SK-N-SH treated with all-trans-retinoic acid at 6 μM for 48 hours (cell line): ENCODE measurements at regions not wholly inside any gene's neighbourhood (a gene's known extent, or its start where the extent isn't known, plus 50 kb on each side); places are given as distances from the start of the nearest gene placed in this dataset.

Experiments
- ATAC-seq: fragments of 200-7000 bp; cut with Tn5 transposase; 3 replicates; pipeline ENCODE4 v1.9.1; 2020; ENCODE audit warnings: mild to moderate bottlenecking, moderate library complexity
- ARNTL ChIP-seq: fragments of 450-650 bp; formaldehyde crosslinking; IDR thresholded peaks from 2 replicates; pipeline ENCODE4 v1.5.0; 2020; ENCODE audit warnings: low read depth, mild to moderate bottlenecking, moderate library complexity, borderline replicate concordance
- BACH2 ChIP-seq: fragments of 250-450 bp; sonication (Bioruptor Pico); IDR thresholded peaks from 2 replicates; pipeline ENCODE4 v1.9.0; 2021; ENCODE audit warnings: mild to moderate bottlenecking, borderline replicate concordance
- CSDC2 ChIP-seq: fragments of 250-450 bp; sonication (Bioruptor Pico); IDR thresholded peaks from 2 replicates; pipeline ENCODE4 v1.5.0; 2020; ENCODE audit warnings: mild to moderate bottlenecking, moderate library complexity
- ESRRG ChIP-seq: fragments of 250-450 bp; sonication (Bioruptor Pico); IDR thresholded peaks from 2 replicates; pipeline ENCODE4 v1.6.1; 2021; ENCODE audit warnings: mild to moderate bottlenecking
- GLIS3 ChIP-seq: fragments of 250-450 bp; sonication (Bioruptor Pico); IDR thresholded peaks from 2 replicates; pipeline ENCODE4 v1.5.0; 2020; ENCODE audit warnings: mild to moderate bottlenecking, moderate library complexity
- ISL1 ChIP-seq: fragments of 250-450 bp; sonication (Bioruptor Pico); IDR thresholded peaks from 2 replicates; pipeline ENCODE4 v2.1.2; 2022; ENCODE audit warnings: mild to moderate bottlenecking, moderate library complexity
- OSR1 ChIP-seq: fragments of 250-450 bp; sonication (Bioruptor Pico); IDR thresholded peaks from 2 replicates; pipeline ENCODE4 v1.8.0; 2022; ENCODE audit warnings: moderate library complexity, mild to moderate bottlenecking, inconsistent platforms
- PPARA ChIP-seq: fragments of 250-450 bp; sonication (Bioruptor Pico); IDR thresholded peaks from 2 replicates; pipeline ENCODE4 v1.5.0; 2020; ENCODE audit warnings: mild to moderate bottlenecking, borderline replicate concordance
- RARB ChIP-seq: fragments of 250-450 bp; sonication (Bioruptor Pico); IDR thresholded peaks from 2 replicates; pipeline ENCODE4 v1.8.0; 2021; ENCODE audit warnings: mild to moderate bottlenecking, moderate library complexity
- SNAI2 ChIP-seq: fragments of 250-450 bp; sonication (Bioruptor Pico); IDR thresholded peaks from 2 replicates; pipeline ENCODE4 v1.5.0; 2020; ENCODE audit warnings: mild to moderate bottlenecking, moderate library complexity
- TCF4 ChIP-seq: fragments of 250-450 bp; sonication (Bioruptor Pico); IDR thresholded peaks from 2 replicates; pipeline ENCODE4 v1.8.0; 2021; ENCODE audit warnings: mild to moderate bottlenecking, moderate library complexity, borderline replicate concordance
- TOX ChIP-seq: fragments of 250-450 bp; sonication (Bioruptor Pico); IDR thresholded peaks from 2 replicates; pipeline ENCODE4 v1.8.0; 2021; ENCODE audit warnings: mild to moderate bottlenecking, moderate library complexity, borderline replicate concordance
- ZFP3 ChIP-seq: fragments of 250-450 bp; sonication (Bioruptor Pico); IDR thresholded peaks from 2 replicates; pipeline ENCODE4 v1.5.0; 2020; ENCODE audit warnings: mild to moderate bottlenecking, moderate library complexity
- ZFP30 ChIP-seq: fragments of 450-650 bp; formaldehyde crosslinking; IDR thresholded peaks from 2 replicates; pipeline ENCODE4 v1.5.0; 2022; ENCODE audit warnings: mild to moderate bottlenecking, moderate library complexity
- ZNF565 ChIP-seq: fragments of 450-650 bp; formaldehyde crosslinking; conservative IDR thresholded peaks from 2 replicates; pipeline ENCODE4 v1.5.0; 2020; ENCODE audit warnings: low read depth, mild to moderate bottlenecking, moderate library complexity
- ZNF70 ChIP-seq: fragments of 450-650 bp; formaldehyde crosslinking; IDR thresholded peaks from 2 replicates; pipeline ENCODE4 v1.5.0; 2020; ENCODE audit warnings: mild to moderate bottlenecking, moderate library complexity
- TF ChIP-seq, protein P1 (sequence below): fragments of 250-450 bp; sonication (Bioruptor Pico); IDR thresholded peaks from 2 replicates; pipeline ENCODE4 v1.5.1; 2020; ENCODE audit warnings: low read depth, mild to moderate bottlenecking, moderate library complexity
- TF ChIP-seq, protein P2 (sequence below): fragments of 250-450 bp; sonication (Bioruptor Pico); IDR thresholded peaks from 2 replicates; pipeline ENCODE4 v1.5.1; 2021; ENCODE audit warnings: mild to moderate bottlenecking, moderate library complexity
- TF ChIP-seq, protein P3 (sequence below): fragments of 250-450 bp; sonication (Bioruptor Pico); IDR thresholded peaks from 2 replicates; pipeline ENCODE4 v1.8.0; 2021; ENCODE audit warnings: low read depth, mild to moderate bottlenecking, moderate library complexity, borderline replicate concordance
- TF ChIP-seq, protein P4 (sequence below): fragments of 250-450 bp; sonication (Bioruptor Pico); IDR thresholded peaks from 2 replicates; pipeline ENCODE4 v1.5.0; 2020; ENCODE audit warnings: mild to moderate bottlenecking, moderate library complexity

DNA sequence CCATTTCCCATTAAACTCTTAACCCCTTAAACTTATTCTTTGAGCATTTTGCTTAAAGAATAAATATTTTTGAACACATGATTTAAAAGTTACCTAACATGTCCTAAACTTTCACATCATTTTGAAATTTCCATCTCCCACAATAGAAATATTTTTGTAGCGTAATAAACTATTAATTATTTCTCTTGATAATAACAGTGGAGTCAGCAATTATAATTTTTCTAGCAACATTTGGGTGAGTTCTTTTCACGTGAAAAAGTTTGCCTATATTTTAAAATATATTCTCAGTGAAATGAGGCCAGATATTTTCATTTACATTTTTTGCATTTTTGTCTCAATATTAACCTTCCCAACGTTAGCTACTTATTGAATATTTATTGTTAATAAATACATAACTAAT, 320.4 kb upstream of the CRIM1 start:
- no peak for ATAC-seq
- TF ChIP-seq, protein P1, sequence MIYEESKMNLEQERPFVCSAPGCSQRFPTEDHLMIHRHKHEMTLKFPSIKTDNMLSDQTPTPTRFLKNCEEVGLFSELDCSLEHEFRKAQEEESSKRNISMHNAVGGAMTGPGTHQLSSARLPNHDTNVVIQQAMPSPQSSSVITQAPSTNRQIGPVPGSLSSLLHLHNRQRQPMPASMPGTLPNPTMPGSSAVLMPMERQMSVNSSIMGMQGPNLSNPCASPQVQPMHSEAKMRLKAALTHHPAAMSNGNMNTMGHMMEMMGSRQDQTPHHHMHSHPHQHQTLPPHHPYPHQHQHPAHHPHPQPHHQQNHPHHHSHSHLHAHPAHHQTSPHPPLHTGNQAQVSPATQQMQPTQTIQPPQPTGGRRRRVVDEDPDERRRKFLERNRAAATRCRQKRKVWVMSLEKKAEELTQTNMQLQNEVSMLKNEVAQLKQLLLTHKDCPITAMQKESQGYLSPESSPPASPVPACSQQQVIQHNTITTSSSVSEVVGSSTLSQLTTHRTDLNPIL (CRISPR knock-in tag): no peak
- no peak for TF ChIP-seq ZNF70 (CRISPR knock-in tag)
- no peak for TF ChIP-seq TCF4 (CRISPR knock-in tag)
- TF ChIP-seq ISL1: no peak
- no peak for TF ChIP-seq BACH2 (CRISPR knock-in tag)
- no peak for TF ChIP-seq ZFP30 (CRISPR knock-in tag)
- no peak for TF ChIP-seq SNAI2 (CRISPR knock-in tag)
- no peak for TF ChIP-seq PPARA (CRISPR knock-in tag)
- TF ChIP-seq ARNTL (CRISPR knock-in tag): no peak

DNA sequence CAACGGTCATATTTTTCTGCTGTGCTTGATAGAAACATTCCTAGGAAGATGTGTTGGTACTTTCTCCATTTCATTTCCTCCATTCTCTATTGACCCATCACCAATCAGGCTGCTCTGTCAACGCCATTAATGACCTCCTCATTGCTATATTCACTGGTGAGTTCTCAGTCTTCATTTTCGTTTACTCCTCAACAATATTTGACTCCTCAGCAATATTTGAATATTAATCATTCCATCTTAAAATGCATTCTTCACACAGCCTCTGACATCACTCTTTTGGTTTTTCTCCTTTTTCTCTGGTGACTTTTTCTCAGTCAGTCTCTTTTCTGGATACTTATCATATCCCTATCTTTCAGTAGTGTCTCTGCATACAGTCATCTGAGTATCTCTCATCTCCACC, 323.5 kb upstream of the CRIM1 start:
- no peak for ATAC-seq
- no peak for TF ChIP-seq SNAI2 (CRISPR knock-in tag)
- TF ChIP-seq ZFP30 (CRISPR knock-in tag): no peak
- TF ChIP-seq, protein P2, sequence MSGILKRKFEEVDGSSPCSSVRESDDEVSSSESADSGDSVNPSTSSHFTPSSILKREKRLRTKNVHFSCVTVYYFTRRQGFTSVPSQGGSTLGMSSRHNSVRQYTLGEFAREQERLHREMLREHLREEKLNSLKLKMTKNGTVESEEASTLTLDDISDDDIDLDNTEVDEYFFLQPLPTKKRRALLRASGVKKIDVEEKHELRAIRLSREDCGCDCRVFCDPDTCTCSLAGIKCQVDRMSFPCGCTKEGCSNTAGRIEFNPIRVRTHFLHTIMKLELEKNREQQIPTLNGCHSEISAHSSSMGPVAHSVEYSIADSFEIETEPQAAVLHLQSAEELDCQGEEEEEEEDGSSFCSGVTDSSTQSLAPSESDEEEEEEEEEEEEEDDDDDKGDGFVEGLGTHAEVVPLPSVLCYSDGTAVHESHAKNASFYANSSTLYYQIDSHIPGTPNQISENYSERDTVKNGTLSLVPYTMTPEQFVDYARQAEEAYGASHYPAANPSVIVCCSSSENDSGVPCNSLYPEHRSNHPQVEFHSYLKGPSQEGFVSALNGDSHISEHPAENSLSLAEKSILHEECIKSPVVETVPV (CRISPR knock-in tag): no peak
- TF ChIP-seq CSDC2 (CRISPR knock-in tag): no peak
- TF ChIP-seq ZFP3: no peak
- no peak for TF ChIP-seq ZNF565 (CRISPR knock-in tag)
- TF ChIP-seq, protein P3, sequence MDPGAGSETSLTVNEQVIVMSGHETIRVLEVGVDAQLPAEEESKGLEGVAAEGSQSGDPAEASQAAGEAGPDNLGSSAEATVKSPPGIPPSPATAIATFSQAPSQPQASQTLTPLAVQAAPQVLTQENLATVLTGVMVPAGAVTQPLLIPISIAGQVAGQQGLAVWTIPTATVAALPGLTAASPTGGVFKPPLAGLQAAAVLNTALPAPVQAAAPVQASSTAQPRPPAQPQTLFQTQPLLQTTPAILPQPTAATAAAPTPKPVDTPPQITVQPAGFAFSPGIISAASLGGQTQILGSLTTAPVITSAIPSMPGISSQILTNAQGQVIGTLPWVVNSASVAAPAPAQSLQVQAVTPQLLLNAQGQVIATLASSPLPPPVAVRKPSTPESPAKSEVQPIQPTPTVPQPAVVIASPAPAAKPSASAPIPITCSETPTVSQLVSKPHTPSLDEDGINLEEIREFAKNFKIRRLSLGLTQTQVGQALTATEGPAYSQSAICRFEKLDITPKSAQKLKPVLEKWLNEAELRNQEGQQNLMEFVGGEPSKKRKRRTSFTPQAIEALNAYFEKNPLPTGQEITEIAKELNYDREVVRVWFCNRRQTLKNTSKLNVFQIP (CRISPR knock-in tag): no peak

DNA sequence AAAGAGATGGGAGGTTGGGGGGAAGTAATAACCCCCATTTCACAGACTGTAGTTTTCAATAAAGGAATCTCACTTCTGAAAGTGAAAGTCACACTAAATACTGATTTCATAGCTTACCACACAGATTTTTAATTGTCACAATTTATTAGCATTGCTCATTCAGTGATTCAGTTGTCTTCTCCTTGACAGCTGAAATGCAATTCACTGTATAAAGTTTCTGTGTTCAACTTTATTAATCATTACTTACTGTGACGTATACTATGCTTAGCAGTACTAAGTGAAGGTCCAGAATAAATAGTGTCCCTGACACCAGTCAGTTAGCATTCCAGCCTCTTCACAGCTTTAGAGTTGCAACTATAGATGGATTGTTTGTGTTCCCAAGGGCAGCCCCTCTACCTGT, 324.1 kb upstream of the CRIM1 start:
- TF ChIP-seq PPARA (CRISPR knock-in tag) (no peak), OSR1 (CRISPR knock-in tag) (no peak), ARNTL (CRISPR knock-in tag) (no peak), TOX (CRISPR knock-in tag) (no peak), ESRRG (CRISPR knock-in tag) (no peak), GLIS3 (no peak), ISL1 (no peak), RARB (CRISPR knock-in tag) (no peak), TCF4 (CRISPR knock-in tag) (no peak), ZFP30 (CRISPR knock-in tag) (no peak)
- TF ChIP-seq, protein P3 (CRISPR knock-in tag): no peak
- TF ChIP-seq, protein P2 (CRISPR knock-in tag): no peak
- TF ChIP-seq, protein P4, sequence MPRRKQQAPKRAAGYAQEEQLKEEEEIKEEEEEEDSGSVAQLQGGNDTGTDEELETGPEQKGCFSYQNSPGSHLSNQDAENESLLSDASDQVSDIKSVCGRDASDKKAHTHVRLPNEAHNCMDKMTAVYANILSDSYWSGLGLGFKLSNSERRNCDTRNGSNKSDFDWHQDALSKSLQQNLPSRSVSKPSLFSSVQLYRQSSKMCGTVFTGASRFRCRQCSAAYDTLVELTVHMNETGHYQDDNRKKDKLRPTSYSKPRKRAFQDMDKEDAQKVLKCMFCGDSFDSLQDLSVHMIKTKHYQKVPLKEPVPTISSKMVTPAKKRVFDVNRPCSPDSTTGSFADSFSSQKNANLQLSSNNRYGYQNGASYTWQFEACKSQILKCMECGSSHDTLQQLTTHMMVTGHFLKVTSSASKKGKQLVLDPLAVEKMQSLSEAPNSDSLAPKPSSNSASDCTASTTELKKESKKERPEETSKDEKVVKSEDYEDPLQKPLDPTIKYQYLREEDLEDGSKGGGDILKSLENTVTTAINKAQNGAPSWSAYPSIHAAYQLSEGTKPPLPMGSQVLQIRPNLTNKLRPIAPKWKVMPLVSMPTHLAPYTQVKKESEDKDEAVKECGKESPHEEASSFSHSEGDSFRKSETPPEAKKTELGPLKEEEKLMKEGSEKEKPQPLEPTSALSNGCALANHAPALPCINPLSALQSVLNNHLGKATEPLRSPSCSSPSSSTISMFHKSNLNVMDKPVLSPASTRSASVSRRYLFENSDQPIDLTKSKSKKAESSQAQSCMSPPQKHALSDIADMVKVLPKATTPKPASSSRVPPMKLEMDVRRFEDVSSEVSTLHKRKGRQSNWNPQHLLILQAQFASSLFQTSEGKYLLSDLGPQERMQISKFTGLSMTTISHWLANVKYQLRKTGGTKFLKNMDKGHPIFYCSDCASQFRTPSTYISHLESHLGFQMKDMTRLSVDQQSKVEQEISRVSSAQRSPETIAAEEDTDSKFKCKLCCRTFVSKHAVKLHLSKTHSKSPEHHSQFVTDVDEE (CRISPR knock-in tag): no peak
- no peak for ATAC-seq
